SIG-M5 treated with dmso at 0.1 percent for 504 hours (cell line): ENCODE measurements at regions not wholly inside any gene's neighbourhood (a gene's known extent, or its start where the extent isn't known, plus 50 kb on each side); places are given as distances from the start of the nearest gene placed in this dataset.
"Not testable (repeated sequence)": the region's sequence is repeated elsewhere in the genome, so short reads cannot be mapped to it uniquely, and the experiment has no call there.

ENCODE experiments used
- DNase-seq: peaks from one replicate; lab custom pipeline; 2025; ENCODE audit not compliant: unreplicated experiment; lab: John Stamatoyannopoulos, UW

DNA sequence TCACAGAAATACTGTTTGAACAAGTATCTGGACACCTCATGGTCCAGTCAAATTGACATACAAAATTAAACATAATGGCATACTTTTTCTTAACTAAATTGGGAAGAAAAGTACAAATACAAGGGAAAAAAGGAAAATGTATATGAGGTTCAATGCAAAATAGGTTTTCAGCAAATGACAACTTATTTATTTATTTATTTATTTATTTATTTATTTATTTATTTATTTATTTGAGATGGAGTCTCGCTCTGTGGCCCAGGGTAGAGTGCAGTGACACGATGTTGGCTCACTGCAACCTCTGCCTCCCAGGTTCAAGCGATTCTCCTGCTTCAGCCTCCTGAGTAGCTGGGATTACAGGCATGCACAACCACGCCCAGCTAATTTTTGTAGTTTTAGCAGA is 424.9 kb upstream of the AKR1E2 start:
- not testable (repeated sequence) for DNase-seq

DNA sequence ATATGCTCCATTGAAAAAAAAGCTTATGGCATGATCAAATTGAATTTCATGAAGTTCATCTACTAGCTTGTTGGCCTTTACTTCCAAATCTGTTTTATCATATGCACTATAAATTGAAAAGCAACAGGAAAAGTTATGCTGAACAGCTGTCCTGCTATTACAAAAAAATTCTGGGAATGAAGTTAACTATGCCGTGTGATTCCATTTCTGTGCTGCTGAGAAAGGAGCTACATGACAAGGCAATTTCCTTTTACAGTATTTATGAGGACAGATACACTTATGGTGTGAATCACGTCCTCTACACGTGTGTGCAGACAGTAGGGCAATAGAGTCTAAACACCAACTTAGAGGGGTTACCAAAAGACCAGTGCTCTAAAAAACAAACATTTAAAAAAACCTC is 426.5 kb upstream of the AKR1E2 start:
- no peak for DNase-seq

DNA sequence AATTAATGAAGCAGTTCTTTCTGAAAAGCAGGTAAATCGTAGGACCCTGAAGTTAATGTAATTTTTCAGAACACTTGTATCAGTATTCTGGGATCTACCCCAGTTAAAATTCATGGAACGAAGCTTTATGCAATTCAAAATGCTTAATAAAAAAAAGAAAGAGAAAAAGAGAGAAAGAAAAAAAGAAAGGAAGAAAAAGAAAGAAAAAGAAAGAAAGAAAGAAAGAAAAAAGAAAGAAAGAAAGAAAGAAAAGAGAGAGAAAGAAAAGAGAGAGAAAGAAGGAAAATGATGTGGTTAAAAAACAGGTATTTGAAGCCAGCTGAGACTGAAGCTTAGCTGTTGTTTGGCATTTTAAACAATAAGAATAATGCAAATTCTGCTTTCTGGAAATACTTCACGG is 427.4 kb upstream of the AKR1E2 start:
- no peak for DNase-seq

DNA sequence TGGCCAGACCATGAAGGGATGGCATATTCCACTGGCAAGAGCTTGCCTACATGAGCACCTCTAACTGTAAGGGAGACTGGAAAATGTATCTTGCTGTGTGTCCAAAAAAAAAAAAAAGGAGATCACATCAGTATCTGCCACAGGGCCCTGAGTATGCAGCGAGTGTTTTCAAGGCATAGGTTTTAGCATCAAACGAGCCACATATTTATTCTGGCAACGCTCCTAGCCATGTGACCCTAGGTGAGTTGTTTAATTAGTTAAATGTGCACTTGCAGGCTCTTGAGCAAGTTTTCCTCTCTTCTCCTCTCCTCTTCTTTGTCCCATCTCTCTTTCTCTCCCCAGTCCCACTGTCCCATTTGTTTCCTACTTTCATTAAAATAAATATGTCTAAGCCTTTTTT is 428.7 kb upstream of the AKR1E2 start:
- no peak for DNase-seq

DNA sequence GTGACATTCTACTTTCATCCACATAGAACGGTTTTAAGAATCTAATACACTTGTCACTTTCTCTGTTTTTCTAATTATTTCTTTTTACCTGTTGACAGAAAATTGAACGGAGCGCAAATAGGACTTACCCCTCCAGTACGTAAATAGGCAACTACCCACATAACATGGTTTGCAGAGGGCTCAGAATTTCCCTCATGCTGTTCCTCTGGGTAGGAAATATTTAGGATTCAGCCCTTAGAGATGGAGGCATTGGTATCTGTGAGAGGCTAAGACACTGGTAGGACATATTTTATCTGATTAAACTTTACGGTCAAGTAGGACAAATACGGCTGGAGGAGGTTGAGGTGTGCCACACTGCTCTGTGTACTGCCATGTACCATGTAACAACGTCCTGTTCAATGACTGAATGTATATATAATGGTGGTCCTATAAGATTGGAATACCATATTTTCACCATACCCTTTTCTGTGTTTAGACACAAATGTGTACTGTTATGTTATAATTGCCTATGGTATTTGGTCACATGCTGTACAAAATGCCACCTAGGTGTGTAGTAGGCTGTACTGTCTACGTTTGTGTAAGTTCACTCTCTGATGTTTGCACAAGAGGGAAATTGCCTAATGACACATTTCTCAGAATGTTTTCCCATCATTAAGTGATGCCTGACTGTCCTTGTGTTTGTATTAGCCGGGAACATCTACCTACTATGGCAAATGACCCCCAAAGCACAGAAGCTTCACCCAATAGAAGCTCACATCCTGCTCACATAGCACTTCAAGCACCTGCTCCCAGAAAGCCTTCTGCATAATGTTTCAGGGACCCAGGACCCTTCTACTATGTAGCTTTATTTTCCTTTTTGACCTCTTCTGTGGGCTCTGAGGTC is 429.4 kb upstream of the AKR1E2 start:
- DNase-seq, result no peak

DNA sequence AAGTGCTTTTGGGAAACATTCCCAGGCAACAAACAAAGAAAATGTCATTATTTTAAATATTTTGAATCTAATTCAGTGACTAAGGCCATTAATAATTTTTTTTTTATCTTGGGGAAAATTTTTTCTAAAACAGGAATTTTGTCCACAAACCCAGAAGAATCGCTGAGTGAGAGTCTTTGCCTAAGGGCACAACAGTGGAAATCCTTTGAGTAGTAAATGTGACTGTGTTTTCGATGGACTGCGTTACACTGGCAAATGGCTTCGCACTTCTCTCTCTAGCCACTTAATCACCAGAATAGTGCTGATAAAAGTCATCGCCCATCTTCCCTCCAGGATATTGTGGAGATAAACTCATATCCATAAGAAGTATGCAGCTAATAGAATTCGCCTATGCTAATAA is 430.3 kb upstream of the AKR1E2 start:
- no peak for DNase-seq

DNA sequence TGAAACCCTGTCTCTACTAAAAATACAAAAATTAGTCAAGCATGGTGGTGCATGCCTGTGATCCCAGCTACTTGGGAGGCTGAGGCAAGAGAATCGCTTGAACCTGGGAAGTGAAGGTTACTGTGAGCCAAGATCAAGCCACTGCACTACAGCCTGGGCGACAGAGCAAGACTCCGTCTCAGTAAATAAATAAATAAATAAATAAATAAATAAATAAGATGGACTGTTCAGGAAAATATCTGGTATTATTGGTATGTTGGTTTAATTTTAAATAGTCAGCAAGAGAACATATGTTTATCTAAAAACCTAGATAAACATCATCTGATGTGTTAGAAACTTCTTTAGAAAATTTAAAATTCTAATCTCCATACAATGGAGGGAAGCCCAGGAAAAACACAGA is 431.6 kb upstream of the AKR1E2 start:
- not testable (repeated sequence) for DNase-seq

DNA sequence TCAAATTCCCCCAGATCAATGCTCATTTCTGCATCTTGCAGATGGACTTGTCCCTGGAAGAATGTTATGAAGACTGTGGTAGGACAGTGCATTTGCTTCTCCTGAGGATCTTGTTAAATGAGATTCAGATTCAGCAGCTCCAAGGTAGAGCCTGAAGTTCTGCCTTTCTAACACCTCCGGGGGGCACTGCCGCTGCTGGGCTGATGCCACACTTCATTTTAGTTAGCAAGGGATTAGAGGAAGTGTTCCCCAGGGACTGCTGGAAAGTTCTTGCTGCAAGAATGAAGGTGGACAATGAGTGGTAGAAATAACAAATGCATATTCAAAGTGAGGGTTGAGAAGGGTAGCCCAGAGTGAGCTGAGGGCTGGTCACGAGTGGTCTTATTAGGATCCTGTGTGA is 434.3 kb upstream of the AKR1E2 start:
- DNase-seq, result no peak

DNA sequence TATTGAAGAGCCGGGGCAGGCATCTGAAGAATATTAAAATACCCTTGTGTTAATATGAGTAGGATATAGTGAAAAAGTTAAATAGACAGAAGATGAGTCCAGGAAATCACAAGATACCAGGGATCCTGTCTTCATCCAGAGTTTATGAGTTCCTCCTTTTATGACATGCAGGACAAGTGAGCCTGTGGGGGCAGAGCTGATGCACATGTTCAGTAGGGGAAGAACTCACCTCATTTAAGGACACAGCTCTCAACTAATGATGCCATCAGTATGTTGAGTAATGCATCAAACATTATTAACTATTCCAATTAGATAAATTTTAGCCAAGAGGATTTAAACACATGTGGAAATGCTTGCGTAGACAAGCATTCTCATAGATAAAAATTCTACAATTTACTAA is 435.8 kb upstream of the AKR1E2 start:
- DNase-seq, result no peak

DNA sequence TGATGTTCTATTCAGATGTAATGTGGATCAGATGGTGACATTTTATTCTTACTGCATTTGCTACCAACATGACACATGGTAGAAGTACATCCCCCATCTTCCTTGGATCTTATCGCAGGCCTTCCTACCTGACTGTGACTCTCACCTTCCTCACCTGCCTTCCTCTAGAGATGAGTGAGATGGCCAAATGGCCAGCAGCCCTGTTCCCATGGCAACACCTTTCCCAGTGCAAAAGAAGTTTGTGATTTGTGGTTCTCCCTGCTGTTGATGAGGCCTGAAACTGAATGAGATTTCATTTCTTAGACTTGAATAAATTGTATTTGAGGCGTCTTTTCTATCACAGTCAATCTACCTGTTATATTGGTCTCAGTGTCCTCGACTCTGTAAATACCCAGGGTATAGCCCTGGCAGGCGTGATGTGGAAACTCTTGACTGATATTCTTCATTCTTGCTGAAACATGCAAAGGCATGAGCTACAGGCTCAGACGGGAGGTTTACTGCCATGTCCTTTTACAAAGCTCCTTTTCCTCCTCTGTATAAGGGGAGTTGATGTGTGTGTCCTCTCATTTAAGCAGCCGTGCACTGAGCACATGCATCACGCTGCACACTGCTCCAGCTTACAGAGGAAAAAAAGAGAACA is 440.7 kb upstream of the AKR1E2 start:
- DNase-seq, result no peak

DNA sequence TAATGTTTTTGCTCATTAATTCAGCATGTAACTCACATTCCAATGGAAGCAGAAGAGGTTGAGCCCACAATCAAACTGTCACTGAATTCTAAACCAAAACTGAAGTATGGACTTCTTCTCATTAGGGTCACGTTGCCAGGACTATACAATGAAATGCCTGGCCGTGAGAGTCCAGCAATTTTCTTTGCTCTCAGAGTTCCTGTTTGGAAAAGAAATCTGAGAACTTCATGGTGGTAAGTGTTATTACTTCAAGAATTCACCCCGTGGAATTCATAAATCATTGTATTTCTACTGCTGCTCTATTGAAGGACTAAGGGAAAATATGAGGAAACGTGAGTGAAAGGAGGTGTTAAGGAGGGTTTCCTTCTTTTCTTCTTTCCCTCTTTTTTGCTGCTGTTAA is 441.8 kb upstream of the AKR1E2 start:
- no peak for DNase-seq

DNA sequence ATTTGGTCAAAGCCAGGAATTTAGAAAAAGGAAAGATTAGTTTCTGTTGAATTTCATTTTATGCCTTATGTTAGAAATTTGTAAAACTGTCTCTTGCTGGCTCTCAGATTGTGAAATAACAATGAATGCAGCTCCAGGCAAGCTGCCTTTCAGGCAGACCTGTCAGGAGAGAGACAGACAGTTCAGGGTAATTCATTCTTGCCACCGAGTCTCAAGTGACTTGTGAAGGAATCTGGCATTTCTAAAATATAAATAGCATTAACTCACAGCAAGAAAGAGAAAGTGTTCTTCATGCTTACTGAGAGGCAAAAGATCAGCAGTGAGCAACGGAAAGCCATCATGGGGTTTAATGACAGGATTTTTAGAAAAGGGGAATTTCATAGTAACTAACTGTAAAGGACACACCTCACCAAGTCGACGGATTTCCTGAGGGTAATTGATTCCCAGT is 442.3 kb upstream of the AKR1E2 start:
- DNase-seq, result no peak

DNA sequence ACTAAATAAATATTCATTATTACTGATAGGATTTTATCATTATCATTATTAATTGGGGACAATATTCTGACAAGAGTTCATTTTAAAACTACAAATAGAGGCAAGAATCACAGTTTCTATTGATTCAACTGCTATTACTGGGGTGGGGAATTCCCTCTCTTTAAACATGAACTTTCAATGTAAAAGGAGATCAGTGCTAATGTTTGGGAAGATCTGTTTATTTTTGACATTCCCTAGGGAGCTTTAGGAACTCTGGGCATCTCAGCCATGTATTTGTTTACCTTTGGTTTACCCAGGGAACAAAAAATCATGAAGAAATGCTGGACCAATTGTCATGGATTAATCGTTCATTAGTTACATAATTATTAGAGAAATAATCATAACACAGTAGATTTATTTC is 443.2 kb upstream of the AKR1E2 start:
- DNase-seq, result no peak

DNA sequence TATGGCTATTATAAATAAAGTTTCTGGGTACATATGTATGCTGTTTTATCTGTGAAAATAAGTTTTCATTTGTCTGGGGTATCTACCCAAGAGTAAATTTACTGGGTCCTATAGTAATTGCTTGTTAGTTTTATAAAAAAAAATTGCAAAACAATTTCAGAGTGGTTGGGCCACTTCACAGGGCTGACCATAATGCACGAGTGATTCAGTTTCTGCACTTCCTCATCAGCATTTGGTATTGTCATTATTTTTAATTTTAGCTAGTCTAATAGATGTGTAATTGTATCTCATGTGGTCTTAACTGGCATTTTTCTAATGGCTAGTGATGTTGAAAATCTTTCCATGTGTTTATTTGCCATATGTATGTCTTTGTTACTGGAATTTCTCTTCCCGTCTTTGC is 452.4 kb upstream of the AKR1E2 start:
- DNase-seq, result no peak

DNA sequence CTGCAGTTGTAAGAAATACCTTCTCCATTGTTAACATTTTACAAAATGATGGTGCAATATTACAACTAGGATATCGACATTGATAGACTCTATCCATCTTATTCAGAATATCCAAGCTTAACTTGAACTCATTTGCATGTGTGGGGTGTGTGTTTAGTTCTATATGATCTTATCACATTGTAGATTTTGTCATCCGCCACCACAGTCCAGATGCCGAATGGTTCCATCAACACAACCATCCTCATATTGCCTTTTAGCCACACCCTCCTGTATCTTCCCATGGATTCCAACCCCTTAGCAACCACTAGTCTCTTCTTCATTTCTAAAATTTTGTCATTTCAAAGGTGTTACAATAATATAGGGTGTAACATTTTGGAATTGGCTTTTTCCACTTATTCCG is 452.9 kb upstream of the AKR1E2 start:
- no peak for DNase-seq

DNA sequence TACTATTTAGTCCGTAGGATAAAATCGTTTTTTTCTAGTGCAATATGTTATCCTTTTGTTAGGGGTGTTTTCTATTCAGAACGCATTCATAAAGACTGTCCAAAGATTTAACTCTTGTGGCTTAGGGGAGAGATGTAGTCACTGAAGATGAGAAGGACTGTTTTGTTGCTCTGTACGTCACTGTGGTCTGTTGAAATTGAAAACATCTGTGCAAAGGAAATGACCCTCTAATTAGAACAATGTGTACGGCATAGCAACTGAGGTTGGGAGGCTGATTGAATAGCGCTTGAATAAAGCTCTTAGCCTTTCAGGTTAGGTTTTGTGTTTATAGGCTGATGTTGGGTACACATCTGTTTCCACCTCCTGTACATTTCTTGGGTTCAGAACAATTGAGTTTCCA is 453.4 kb upstream of the AKR1E2 start:
- DNase-seq, result no peak

DNA sequence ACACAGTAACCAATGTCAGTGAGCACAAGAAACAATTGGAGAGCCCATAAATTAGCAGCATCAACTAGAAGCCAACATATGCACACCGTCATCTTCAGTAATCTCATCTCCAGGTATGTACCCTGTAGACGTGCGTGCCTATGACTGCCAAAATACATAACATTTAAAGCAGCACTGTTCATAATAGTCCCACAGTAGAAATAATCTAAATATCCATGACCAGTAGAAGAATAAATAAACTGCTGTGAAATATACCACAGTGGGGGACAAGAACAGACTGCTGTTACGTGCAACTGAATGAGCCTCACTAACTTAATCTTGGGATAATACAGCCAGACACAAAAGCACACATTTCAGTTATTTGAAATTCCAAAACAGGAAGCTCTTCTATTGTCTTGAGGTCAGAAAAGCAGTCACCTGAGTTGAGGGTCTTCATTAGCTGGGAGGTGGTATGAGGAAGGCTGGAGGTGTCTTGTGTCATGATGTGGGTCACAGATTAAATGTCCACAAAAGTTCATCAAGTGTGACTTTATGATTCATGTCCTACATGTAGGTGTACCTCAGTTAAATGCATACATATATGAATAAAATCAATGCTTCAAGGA is 454.2 kb upstream of the AKR1E2 start:
- no peak for DNase-seq

DNA sequence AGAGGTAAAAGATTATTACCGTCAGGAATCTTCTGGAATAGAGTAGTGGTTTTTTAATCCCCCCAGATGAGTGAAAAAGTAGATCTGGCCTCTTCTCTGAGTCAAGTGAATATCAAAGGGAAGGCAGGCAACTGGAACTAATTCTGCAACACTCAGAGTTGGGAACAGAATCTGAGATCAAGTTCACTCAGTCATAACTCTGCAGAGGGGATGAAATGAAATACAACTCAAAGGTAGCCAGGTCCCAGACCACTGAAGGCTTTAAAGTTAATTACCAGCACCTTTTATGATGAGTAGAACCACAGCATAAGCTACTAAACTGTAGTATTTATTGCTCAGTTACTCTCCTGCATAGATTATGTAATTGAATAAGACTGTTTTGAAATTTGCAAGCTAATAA is 455.6 kb upstream of the AKR1E2 start:
- no peak for DNase-seq

DNA sequence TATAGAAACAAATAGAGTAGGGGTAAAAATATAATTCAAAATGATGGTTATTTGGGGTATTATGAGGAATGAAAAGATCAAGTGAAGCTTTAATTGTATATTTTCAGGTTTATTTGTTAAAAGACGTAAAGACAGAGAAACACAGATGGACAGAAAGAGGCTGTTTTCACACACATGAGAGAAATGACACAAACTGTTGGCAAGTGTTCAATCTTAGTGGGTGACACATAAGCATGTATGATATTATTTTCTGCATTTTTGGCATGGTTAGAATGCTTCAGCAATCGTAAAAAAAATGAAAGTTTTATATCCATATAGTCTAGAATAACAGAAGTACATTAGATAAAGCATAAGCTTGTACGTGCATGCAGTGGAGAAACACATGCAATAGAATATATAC is 464.4 kb upstream of the AKR1E2 start:
- no peak for DNase-seq

DNA sequence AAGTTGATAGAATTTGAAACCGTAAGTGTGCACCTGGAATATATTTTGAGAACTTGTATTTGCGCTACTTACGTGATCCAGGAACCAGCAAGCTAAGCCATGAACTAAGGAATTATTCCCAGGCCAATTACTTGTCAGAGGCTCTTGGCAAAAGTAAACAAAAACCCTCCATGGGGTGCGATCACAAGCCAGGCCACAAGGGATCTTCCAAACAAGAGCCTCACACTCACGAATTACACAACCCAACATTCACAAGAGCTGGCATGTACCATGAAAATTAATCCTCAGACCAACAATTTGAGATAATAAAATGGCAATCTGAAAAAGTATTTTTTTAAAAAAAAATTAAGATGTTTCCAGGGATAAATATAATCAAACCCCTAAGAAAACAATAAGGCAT is 467.0 kb upstream of the AKR1E2 start:
- no peak for DNase-seq

DNA sequence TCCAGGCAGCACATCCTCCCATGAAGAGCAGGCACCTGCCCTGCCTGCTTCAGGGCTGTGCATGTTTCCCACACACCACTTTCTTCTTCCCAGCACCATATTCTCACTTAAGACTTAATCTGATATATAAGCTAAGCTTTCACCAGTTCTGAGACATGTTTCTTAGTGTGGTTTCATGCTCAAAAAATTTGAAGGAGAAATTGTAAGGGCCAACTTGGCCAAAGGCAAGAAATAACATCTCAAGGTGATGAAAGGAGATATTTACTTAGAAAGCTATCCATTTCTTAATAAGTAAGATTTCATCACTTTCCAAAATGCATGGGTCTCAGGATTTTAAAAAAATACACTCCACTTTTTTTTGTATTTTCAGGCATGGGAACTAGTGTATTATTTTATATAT is 468.1 kb upstream of the AKR1E2 start:
- no peak for DNase-seq

DNA sequence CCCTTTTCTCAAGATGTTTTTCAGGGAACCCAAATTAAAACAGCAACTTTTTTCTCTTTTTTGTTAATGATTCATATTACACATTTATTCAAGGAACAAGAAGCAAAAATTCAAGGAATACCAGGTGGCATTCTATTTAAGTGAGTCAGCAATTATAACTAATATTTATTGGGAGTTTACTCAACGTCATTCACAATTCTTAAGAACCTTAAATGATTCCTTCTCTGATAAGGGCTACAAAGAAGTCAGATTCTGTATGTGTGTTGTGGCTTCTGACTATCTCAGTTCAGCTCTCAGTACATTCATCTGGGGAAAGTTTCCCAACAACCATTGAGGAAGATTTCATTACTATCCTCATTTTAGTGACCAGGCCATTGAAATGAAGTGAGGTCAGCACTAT is 470.7 kb upstream of the AKR1E2 start:
- no peak for DNase-seq
